GM18502 (cell line): ENCODE measurements at regions not wholly inside any gene's neighbourhood (a gene's known extent, or its start where the extent isn't known, plus 50 kb on each side); places are given as distances from the start of the nearest gene placed in this dataset.
"Not testable (repeated sequence)": the region's sequence is repeated elsewhere in the genome, so short reads cannot be mapped to it uniquely, and the experiment has no call there.

Source experiments
- ATAC-seq: cut with Tn5 transposase; IDR thresholded peaks from one replicate; pipeline ENCODE4 v1.9.1; 2021; ENCODE audit warnings: mild to moderate bottlenecking; ENCODE audit not compliant: unreplicated experiment, poor library complexity

DNA sequence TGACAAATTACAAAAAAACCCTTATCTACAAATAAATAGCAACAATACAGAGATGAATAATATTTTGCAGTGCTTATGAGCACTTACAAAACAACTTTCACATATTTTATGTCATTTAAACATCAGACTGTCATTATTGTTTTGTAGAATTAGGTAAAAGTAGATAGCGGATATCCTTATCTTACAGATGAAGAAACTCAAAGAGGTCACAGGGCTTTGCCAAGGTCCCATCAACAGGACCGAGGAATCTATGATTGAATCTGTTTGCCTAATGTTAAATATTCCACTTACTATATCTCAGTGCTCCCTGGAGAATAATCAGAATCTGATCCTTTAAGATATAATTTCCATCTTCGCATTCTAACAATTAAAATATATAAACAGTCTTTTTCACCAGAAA, 119.0 kb downstream of the GASK1B start:
- no peak for ATAC-seq

DNA sequence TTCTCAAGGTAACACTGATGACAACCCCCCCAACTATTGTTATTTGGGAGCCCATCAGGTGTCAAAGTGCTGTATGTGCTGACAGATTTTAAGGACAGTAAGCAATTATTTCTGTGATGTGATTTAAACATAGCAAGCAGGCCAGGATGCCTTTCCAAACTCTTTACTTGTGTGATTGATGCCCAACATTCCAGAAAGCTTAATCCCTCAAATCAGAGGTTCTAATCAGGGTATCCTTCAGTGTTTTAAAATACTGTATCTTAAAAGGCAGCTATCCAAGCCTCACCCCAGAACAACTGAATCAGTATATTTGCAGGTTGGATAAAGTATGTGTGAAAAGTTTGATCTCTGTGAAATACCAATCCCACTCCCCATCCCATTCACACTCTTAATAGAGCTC, 119.7 kb downstream of the GASK1B start:
- no peak for ATAC-seq

DNA sequence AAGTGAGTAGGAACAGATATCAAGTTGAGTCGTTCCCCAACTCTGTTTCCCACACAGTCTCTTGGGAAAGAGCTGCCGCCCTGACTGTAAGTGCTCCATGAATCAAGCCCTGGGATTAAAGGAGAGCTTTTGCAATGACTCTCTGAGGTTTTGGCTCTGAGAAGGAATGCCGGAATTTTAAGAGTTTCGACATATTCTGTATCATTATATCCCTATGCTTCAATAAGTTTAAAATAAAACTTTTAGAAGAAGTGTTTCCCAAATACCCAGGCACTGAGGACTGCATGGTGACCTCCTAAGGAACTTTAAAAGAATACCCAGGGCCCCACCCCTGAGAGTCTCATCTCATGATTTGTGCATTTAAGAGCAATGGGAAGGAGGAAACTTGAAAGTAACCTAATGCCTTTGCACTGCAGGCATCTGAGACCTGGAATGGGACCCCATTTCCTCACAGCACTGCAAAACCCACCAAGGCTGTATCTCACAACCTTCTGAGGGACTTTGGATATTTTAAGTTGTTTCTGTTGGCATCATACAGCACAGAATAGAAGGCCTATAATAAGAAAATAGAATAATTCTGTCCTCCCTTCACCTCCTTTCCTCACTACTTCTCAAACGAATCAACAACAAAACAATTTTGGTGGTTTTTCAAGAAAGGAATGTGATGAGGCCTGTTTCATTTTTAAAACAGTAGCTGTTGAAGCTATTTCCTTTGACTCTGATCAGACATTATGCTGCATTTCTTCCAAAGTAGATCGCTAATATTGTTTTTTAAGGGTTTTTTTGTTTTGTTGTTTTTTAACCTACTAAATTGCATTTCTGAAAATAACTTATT, 121.2 kb downstream of the GASK1B start:
- ATAC-seq, result no peak

DNA sequence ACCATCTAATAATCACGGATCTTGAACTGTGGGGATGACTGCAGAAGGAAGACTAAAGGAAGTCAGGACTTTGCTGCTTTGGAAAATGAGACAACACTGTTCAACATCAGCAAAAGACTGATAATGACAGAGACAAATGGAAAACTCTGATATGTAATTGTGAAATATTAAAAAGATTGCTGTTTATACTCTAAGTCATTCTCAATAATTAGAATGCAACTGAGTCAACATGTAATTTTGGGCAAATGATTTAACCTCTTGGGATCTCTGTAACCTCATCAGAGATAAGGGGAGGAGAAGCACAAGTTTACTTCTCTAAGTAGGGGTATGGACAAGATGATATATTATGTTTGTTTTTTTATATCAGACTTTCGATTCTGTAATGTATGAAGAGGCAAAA, 121.9 kb downstream of the GASK1B start:
- no peak for ATAC-seq

DNA sequence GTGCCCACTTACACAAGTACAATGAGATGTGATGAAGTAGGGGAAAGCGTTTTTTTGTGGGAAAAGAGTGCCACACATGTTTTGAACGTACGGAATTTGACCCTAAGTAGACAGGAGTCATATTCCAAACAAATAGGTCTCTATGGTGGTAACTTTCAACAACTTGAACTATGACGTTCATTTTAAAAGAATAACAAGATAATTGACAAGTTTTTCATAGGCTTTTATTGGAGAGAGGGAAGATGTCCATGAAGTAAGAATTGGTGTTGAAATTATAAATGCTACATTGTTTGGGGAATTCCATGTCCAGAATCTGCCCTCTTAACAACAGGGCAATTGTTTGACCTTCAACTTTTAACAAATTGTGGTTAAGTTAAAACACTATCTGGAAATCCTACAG, 126.5 kb downstream of the GASK1B start:
- no peak for ATAC-seq

DNA sequence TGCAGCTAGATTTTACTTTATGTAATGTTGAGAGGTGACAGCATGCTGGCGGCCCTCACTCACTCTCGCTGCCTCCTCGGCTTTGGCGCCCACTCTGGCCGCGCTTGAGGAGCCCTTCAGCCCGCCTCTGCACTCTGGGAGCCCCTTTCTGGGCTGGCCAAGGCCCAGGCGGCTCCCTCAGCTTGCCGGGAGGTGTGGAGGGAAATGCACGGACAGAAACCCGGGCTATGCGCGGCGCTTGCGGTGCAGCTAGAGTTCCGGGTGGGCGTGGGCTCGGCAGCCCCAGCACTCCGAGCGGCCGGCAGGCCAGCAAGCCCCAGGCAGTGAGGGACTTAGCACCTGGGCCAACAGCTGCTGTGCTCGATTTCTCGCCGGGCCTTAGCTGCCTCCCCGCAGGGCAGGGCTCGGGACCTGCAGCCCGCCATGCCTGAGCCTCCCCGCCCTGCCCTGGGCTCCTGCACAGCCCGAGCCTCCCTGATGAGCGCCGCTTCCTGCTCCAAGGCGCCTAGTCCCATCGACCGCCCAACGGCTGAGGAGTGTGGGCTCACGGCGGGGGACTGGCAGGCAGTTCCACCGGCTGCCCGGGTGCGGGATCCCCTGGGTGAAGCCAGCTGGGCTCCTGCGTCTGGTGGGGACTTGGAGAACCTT, 128.7 kb downstream of the GASK1B start:
- no peak for ATAC-seq

DNA sequence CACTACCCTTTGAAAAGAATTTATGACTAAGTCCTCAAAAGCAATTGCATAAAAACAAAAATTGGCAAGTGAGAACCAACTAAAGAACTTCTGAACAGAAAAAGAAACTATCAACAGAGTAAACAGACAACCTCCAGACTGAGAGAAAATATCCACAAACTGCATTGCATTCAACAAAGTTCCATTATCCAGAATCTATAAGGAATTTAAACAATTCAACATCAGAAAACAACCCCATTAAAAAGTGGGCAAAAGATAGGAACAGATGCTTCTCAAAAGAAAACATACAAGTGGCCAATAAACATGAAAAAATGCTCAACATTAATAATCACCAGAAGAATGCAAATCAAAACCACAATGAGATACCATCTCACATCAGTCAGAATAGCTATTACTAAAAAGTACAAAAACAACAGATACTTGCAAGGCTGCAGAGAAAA, 130.2 kb downstream of the GASK1B start:
- no peak for ATAC-seq

DNA sequence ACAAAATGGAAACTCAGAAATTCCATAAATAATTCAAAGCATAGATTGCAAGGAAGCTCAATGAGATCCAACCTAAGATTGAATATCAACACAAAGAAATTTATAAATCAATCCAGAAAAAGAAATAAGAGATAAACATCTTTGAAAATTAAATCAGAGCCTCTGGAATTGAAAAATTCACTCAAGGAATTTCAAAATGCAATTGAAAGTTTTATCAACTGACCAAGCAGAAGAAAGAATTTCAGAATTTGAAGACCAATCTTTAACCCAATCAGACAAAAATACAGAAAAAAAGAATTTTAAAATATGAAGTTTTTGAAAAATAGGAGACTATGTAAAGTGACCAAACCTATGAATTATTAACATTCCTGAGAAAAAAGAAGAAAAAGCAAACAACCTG, 134.1 kb downstream of the GASK1B start:
- no peak for ATAC-seq

DNA sequence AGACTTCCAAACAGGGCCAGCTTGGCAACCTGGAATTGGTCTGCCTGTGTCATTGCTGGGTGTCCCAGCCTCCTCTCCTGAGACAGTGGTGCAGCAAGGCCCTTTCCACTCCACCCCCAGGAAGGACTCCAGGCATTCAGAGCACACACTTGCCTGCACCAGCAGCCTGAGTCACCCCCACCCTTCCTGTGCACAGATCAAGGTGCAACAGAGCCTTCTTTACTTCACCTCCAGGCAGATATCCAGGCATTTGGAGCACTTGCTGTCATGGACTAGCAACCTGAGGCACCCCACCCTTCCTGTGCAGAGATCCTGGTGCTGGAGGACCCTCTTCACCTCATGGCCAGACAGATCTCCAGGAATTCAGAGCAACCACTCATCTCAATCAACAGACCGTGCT, 135.8 kb downstream of the GASK1B start:
- no peak for ATAC-seq

DNA sequence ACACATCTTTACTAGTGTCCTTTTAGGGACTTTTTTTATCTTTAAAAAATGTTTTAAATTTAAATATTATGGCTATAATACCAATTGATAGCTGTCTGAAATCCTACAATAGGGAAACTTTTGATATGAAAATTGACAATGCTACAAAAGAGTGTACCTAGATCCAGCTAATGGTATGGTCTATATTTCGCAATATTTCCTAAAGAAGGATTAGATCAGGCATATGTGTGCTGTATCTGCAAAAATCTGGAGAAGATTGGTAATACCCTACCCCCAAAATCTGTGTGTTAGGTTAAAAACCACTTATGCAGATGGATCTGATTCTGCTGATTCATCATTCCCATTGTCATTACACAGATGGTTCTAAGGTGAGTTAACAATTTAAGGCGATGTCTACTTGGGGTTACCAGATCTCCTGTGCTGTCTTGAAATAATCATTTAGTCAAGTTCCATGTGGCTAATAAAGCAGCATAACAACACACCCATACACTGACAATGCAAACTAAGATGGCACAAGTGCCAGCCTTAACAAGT, 137.1 kb downstream of the GASK1B start:
- no peak for ATAC-seq

DNA sequence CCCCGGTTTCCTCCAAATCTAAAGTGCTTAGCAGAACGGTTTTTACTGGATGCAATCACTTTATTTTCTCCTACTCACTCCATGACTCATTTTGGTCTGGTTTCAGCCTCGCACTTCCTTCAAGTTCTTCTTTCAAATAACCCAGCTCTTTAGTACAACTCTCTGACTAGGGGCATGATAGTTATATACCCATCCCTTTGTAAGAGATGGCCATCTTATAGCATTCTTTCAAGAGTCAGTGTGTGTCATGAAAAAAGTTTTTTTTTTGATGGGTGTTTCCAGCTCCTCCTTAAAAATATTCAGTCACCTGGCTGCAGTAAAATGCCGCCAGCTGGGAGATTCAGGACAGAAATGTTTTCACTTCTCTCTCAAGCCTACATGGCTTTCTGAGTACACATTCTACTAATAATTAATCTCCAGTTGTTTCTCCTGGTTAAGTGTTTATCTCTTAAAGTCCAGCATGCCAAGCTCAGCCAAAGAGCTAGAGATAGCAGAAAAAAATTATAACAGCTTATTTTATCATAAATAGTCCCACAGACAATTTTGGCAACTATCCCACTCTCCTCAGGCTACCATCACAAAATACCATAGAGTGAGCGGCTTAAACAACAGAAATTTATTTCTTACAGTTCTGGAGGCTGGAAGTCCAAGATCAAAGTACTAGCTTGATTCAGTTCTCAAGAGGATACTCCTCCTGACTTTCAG, 139.3 kb downstream of the GASK1B start:
- no peak for ATAC-seq

DNA sequence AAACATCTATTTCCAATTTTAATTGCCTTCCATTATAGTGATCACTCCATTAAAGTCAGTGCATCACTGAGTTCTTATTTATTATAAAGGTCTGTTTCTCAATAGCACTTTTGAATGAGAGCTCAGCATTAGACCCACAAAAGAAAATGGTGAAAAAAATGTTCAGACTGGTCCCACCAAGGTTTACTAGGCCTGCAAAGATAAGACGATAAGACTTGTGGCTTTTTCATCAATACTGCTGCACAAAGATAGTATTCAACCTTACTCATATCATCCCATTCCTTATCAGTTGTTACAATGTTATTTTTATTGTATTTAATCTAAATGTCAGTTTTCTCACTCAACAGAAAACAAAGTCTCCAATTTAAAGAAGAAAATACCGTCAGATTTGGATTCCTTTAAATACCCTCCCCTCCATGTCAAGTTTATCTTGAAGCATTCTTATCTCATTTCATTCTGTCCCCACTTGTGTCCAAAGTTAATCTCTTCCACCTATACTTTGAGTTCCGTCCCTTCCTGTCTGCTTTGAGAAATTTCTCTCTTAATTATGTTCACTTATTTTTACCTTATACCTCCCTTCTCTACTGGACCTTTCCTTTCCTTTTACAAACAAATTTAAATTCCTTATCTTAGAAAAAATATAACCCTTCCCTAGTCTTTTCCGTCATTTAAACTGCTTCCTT, 140.0 kb downstream of the GASK1B start:
- ATAC-seq, result no peak

DNA sequence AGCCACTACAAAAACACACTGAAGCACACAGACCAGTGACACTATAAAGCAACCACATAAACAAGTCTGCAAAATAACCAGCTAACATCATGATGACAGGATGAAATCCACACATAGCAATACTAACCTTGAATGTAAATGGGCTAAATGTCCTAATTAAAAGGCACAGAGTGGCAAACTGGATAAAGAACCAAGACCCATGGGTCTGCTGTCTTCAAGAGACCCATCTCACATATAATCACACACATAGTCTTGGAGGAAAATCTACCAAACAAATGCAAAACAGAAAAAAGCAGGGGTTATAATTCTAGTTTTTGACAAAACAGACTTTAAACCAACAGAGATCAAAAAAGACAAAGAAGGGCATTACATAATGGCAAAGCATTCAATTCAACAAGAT, 144.4 kb downstream of the GASK1B start:
- not testable (repeated sequence) for ATAC-seq

DNA sequence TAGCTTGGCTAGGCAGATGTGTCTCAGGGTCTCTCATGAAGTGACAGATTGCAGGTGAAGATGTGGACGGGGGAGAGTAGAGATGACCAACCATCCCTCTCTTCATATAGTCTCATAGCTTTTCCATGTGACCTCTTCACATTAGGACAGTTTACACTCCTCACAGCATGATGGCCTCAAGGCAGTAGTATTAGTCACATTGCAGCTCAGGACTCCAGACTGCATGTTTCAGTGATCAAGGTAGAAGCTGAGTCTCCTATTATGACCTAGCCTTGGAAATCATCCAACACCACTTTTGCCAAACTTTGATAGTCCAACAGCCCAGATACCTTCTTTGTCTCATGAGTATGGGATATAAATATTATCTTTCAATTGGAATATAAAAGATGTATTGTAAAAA, 147.7 kb downstream of the GASK1B start:
- ATAC-seq, result no peak

DNA sequence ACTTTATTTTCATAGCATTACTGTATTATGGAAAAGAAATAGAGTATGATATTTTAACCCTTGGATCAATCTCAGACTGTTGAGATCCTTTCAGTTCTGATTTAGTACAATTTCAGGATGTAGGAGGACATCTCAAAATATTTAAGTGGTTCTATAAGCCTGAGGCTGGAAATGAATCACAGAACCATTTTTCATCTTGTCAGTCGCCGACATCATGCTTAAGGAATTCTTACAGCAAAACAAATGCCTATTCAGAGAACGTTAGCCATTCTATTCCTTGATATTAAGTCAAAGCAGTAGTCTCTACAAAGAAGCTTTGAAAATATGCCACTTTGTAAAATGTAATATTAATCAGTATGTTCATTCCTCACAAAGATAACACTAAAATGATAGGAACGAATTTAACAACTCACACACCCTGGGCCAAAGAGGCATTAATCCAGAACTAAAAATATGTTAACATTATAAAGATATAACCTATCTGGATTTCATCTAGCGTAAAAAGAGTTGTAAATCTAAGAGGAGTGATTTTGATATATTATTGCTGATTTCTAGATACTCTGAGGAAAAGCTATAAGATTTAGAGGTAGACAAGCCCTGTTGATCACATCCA, 152.0 kb downstream of the GASK1B start:
- ATAC-seq, result no peak

DNA sequence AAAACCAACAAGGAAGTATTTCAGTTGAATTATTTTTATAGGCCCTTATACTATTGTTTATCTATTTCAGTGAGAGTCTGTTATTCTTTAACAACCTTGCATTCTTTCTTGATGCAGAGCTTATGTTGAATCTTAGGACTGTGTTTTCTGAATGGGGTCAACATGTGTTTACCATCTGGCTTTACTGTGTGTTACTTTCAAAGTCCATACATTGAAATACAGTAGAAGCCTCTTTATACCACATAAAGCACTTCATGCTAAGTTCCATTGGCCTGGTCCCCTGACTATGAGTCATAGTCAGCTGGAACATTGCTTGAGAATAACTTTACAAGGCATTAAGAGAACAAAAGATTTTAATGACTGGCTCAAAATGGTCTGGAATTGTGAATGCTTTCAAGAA, 152.6 kb downstream of the GASK1B start:
- no peak for ATAC-seq

DNA sequence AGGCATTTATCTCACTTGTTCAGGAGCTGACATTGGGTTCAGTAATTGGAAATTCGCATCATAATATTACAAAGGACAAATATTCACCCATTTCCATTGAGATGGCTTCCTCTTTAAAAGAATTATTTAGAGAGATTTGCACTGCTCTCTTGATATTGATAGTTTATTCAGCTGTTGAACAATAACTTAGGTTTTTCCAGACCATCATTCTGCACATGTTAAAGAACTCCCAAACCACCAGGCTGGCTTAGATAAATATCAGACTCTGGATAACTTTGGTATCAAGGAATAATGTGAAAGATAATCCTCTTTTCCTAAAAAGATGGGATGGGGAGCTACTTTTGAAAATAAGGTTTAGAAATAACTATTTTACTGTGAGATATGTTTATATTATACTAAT, 154.0 kb downstream of the GASK1B start:
- no peak for ATAC-seq

DNA sequence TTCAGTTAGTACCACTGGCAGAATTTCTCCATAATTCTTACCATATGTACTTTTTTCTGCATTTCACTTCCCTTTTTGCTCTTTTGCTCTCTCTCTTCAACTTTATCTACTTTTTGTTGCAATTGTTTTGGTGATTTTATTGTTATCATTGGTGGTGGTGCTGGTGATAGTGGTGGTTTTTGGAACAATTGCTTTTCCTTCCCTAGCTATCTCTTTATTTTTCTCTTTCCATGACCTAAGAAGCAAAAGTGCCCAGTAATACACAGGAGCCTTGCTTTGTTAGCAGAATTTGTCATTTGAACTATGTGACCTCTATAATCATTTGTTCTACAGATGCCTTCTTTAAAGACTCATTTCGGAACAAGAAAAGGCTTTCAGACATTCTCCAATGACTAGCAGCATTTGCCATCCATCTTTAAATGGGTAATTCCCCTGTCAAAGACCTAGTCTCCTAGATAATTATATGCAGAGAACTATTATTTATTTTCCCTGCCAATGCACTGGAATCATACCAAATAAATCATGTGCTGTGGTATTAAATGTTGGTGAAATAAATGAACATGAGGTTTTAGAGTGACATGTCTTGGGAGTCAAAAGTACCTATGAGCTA, 154.5 kb downstream of the GASK1B start:
- ATAC-seq, result no peak

DNA sequence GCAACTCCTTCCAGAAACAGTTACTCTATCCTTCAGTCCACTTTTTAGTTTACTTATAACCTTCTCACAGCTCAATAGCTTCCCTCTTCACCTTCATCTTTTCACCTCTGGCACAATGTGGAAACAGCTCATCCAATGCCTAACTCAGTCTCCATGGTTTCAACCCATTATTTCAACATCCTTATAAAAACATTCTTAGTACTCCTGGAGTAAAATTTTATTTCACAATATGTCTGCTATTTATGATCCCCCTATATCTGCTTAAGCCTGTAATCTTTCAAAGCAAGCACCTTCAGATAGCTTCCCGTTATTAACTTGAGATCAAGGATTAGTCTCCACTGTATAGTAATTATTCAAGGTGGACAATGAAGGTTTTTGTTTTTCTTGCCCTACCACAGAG, 156.3 kb downstream of the GASK1B start:
- ATAC-seq, result no peak

DNA sequence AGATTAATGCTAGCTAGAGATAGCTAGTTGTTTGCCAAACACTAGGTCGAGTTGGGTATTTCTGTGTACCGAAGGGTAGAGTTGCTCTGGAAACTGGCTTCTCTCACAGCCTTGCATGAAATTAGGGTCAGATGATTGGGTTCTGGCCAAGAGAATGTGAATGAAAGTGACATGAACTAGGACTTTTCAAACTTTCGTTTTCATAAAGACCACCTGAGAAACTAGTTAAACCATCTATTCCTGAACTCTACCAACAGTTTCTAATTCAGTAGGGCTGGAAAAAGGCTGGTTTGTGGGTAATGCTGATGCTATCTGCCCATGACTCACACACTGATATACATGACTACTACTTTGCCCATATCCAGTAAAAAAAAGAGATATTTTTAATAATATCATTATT, 157.6 kb downstream of the GASK1B start:
- ATAC-seq, result no peak
